AML-193 (cell line): ENCODE measurements at regions not wholly inside any gene's neighbourhood (a gene's known extent, or its start where the extent isn't known, plus 50 kb on each side); places are given as distances from the start of the nearest gene placed in this dataset.

Experiments used
- DNase-seq, 2 experiments: peaks; one replicate each; lab custom pipeline; 2025; lab: John Stamatoyannopoulos, UW

GRCh38 chr5:33372721-33373472 lies 67.9 kb upstream of the TARS1 start:
- DNase-seq: no peak

GRCh38 chr5:33375900-33376299 lies 64.9 kb upstream of the TARS1 start:
- no peak for DNase-seq

GRCh38 chr5:33379757-33380156 lies 61.0 kb upstream of the TARS1 start:
- DNase-seq: peak; percentile 16 to 24

- DNase-seq: no peak
These were observed 59.5 kb upstream of the TARS1 start for GRCh38 chr5:33381243-33381642.
